ENCODE measurements at regions not wholly inside any gene's neighbourhood (a gene's known extent, or its start where the extent isn't known, plus 50 kb on each side); places are given as distances from the start of the nearest gene placed in this dataset.
"Not testable (repeated sequence)": the region's sequence is repeated elsewhere in the genome, so short reads cannot be mapped to it uniquely, and the experiment has no call there.

DNA sequence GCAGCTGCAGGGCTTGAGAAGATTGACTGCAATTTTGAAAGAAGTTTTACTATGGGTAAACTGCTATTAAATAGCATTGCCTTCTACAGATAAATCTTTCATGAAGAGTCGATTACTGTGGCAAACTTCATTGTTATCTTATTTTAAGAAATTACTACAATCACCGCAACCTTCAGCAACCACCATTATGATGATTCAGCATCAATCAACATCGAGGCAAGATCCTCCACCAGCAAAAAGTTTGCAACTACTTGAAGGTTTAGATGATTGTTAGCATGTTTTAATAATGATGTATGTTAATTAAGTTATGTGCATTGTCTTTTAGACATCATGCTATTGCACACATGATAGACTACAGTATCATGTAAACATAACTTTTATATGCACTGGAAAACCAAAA is 1511.0 kb downstream of the FSTL5 start:
- no peaks in the 10 kb centered on the region for H3K4me1 ChIP-seq
- no peak for TF ChIP-seq Cebpa-rat (IDR thresholded peaks at IDR 0.05)
- H3K36me3 ChIP-seq, result no peaks in the 10 kb centered on the region
- no peak overlapping the region for H3K4me2 ChIP-seq
- H3K4me3 ChIP-seq, result no peak overlapping the region
- no peaks in the 10 kb centered on the region for H3K27me3 ChIP-seq
- no peaks in the 10 kb centered on the region for H3K9me3 ChIP-seq
- no peak overlapping the region for H3K27ac ChIP-seq
- no peak overlapping the region for H3K9ac ChIP-seq
- H4K20me1 ChIP-seq, result no peaks in the 10 kb centered on the region

DNA sequence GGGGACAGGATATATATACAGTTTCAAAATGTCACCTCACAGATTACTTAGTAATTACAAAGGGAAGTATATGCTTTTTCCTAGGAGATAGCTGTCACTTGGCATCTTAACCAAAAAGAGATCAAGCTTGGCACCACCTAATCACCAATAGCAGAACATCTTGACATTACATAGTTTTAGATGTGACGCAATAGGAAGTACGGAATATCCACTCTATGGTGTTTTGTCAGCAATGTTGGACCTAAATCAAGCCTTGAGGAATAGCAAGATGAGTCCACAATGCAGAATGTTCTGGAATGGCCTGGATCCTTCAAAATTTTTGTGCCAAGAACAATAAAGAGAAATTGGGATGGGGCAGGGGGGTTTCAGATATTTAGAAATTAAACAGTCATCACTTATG is 1488.2 kb downstream of the FSTL5 start:
- Histone ChIP-seq H3K36me3 (no peaks in the 10 kb centered on the region), H3K27ac (no peak overlapping the region), H3K4me3 (no peak overlapping the region), H3K27me3 (no peaks in the 10 kb centered on the region), H4K20me1 (no peaks in the 10 kb centered on the region), H3K9me3 (no peaks in the 10 kb centered on the region), H3K9ac (no peak overlapping the region), H3K4me2 (no peak overlapping the region), H3K4me1 (no peaks in the 10 kb centered on the region)
- TF ChIP-seq Cebpa-rat (IDR thresholded peaks at IDR 0.05), result no peak

DNA sequence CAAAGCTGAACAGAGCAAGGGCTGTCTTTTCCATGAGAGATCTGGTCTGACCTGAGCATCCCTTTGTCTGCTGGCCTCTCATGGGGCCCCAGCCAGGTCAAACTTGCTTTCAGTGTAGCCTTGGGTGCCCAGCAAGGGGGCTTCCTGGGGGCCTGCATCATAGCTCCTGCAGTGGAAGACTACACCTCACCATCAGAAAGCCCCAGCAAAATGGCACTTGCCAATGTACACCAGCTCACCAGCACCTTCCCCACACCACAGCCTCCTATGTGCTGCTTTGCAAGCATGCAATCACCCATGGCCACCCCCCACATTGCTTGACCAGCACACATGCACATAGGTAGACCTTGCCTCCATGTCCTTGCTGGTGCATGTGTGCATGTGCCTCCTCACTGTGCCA is 1478.1 kb downstream of the FSTL5 start:
- Histone ChIP-seq H3K27ac (no peak overlapping the region), H3K36me3 (no peaks in the 10 kb centered on the region), H3K4me1 (no peaks in the 10 kb centered on the region), H4K20me1 (no peaks in the 10 kb centered on the region), H3K4me2 (no peak overlapping the region), H3K4me3 (no peak overlapping the region), H3K9me3 (no peaks in the 10 kb centered on the region), H3K9ac (no peak overlapping the region), H3K27me3 (no peaks in the 10 kb centered on the region)
- TF ChIP-seq Cebpa-rat (IDR thresholded peaks at IDR 0.05), result no peak

DNA sequence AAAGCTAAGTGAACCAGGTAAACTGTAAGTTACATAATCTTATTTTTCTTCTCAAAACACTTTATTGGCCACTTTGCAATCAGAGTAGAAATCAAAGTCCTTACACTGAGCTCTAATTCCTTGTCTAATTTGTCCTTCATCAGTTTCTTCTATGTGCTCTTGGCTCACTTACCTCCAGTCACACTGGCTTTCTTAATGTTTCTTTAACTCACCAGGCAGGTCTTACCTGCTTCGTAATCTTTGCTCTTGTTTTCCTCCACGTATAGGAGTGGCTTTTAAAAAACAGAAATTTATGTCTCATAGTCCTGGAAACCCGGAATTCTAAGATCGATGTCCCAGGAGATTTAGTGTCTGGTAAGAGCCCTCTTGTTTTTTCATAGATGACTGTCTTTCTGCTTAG is 1462.1 kb downstream of the FSTL5 start:
- H3K9me3 ChIP-seq, result no peaks in the 10 kb centered on the region
- H3K4me3 ChIP-seq, result no peak overlapping the region
- no peak for TF ChIP-seq Cebpa-rat (IDR thresholded peaks at IDR 0.05)
- no peaks in the 10 kb centered on the region for H3K27me3 ChIP-seq
- no peaks in the 10 kb centered on the region for H3K4me1 ChIP-seq
- H3K4me2 ChIP-seq, result no peak overlapping the region
- no peak overlapping the region for H3K9ac ChIP-seq
- H3K36me3 ChIP-seq, result no peaks in the 10 kb centered on the region
- no peaks in the 10 kb centered on the region for H4K20me1 ChIP-seq
- H3K27ac ChIP-seq, result no peak overlapping the region

DNA sequence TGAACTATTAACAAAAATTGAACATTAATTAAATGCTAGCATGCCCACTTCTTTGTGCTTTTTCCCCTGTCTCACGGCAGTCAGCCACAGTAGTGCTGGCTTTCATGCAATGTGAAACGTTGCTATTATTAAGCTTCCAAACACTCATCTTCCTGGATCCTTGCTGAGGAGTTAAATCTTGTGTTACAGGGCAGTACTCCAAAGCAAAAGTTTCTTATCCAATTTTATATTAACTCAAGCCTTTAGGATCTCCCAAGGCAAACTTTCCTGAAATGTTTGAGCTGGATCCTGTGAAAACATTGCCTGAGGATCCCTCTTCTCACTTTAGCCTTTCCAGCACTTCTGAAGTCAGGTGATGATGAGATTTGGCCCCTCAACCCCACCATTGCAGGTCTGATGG is 1454.8 kb downstream of the FSTL5 start:
- Histone ChIP-seq H3K4me1 (no peaks in the 10 kb centered on the region), H3K9ac (no peak overlapping the region), H3K9me3 (no peaks in the 10 kb centered on the region), H3K27me3 (no peaks in the 10 kb centered on the region), H3K4me3 (no peak overlapping the region), H3K36me3 (no peaks in the 10 kb centered on the region), H3K27ac (no peak overlapping the region), H4K20me1 (no peaks in the 10 kb centered on the region), H3K4me2 (no peak overlapping the region)
- no peak for TF ChIP-seq Cebpa-rat (IDR thresholded peaks at IDR 0.05)

DNA sequence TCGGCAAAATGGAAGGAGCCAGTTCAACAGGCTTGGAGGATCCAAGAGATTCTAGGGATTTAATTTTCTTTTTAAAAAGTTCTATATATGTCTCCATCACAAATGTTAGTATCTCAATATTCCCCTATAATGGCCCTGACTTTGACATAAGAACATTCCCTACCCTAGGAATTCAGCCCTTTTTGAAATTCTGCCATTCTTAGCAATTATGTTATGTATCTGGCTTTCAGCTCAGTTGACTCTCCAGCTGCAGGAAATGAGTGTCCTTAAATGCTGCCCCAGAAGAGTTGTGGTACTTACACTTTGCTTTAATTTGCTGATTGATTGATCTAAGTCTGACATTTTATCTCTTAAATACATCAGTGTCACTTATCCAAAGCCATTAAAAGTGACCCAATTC is 1454.3 kb downstream of the FSTL5 start:
- Histone ChIP-seq H3K27me3 (no peaks in the 10 kb centered on the region), H3K9me3 (no peaks in the 10 kb centered on the region), H3K36me3 (no peaks in the 10 kb centered on the region), H3K4me3 (no peak overlapping the region), H3K4me1 (no peaks in the 10 kb centered on the region), H4K20me1 (no peaks in the 10 kb centered on the region), H3K4me2 (no peak overlapping the region), H3K9ac (no peak overlapping the region), H3K27ac (no peak overlapping the region)
- TF ChIP-seq Cebpa-rat (IDR thresholded peaks at IDR 0.05), result no peak

DNA sequence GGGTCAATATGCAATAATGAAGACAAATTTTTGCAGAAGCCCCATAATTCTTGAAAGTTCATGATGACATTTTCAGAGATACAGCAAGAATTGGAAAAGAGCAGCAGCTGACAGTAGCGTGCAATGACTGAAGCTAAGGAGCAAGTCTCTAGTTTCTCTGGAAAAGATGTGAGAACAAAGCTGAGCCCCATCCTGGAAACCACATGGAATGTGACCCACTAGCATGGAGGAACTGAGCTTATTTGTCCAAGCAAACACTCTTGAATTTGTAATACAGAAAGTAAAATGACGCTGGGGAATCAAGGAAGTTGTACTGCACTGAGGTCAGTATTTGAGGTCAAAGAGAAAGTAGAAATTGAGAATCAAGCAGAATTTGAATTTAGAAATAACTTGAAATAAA is 1447.2 kb downstream of the FSTL5 start:
- no peaks in the 10 kb centered on the region for H3K4me1 ChIP-seq
- H4K20me1 ChIP-seq, result no peaks in the 10 kb centered on the region
- no peak for TF ChIP-seq Cebpa-rat (IDR thresholded peaks at IDR 0.05)
- no peaks in the 10 kb centered on the region for H3K36me3 ChIP-seq
- H3K9me3 ChIP-seq, result no peaks in the 10 kb centered on the region
- no peak overlapping the region for H3K4me2 ChIP-seq
- no peak overlapping the region for H3K27ac ChIP-seq
- no peak overlapping the region for H3K9ac ChIP-seq
- no peak overlapping the region for H3K4me3 ChIP-seq
- no peaks in the 10 kb centered on the region for H3K27me3 ChIP-seq

DNA sequence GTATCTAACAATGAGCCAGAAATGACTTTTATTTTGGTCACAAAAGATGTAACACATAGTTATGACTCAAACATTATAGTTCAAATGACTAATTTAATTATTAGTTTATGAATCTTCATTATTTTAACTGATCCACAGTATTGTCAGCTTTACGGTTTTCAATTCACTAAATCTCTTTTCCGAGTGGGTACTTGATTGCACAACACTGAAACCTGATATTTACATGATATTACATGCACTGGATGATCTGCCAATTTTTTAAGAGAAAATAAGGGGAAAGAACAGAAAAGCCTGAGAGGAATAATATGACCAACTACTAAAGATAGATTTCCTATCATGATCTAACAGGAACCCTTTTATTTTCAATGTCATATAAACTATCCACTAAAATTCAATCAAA is 1446.0 kb downstream of the FSTL5 start:
- Histone ChIP-seq H3K27me3 (no peaks in the 10 kb centered on the region), H3K4me2 (no peak overlapping the region), H3K4me1 (no peaks in the 10 kb centered on the region), H3K27ac (no peak overlapping the region), H3K36me3 (no peaks in the 10 kb centered on the region), H4K20me1 (no peaks in the 10 kb centered on the region), H3K9ac (no peak overlapping the region), H3K4me3 (no peak overlapping the region), H3K9me3 (no peaks in the 10 kb centered on the region)
- no peak for TF ChIP-seq Cebpa-rat (IDR thresholded peaks at IDR 0.05)

DNA sequence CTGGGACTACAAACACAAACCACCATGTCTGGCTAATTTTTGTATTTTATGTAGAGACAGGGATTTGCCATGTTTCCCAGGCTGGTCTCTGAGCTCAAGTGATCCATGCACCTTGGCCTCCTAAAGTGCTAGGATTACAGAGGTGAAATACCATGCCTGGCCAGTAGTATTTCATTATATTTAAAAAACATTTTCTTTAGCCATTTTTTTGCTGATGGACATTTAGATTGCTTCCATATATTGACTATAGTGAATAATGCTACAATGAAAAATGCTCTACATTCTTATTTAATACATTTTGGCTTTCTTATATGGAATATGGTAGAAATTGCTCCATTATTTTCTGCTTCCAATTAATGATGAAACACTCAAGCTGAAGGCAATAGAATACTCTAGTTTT is 1439.7 kb downstream of the FSTL5 start:
- Histone ChIP-seq H3K4me3 (no peak overlapping the region), H3K9me3 (no peaks in the 10 kb centered on the region), H3K36me3 (no peaks in the 10 kb centered on the region), H3K9ac (no peak overlapping the region), H4K20me1 (no peaks in the 10 kb centered on the region), H3K4me1 (no peaks in the 10 kb centered on the region), H3K27me3 (no peaks in the 10 kb centered on the region), H3K4me2 (no peak overlapping the region), H3K27ac (no peak overlapping the region)
- TF ChIP-seq Cebpa-rat (IDR thresholded peaks at IDR 0.05), result no peak

DNA sequence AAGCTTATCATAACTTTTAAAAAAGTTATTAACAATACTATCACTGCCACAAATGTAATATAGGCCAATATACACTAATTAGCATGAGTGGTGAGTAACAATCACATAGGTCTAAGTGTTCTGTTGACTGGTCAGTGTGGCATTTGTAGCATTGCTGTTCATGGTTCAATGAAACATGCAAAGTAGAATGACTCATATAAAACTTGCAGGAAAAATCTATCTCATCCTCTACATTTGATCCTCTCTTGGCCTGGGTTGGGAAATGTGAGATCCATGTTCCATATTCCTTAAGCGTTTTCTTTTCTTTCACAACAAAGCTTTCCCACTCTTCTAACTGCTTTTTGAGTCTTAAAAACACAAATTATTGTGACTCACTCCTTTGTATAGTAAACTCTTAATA is 1418.7 kb downstream of the FSTL5 start:
- no peaks in the 10 kb centered on the region for H3K9me3 ChIP-seq
- no peaks in the 10 kb centered on the region for H3K36me3 ChIP-seq
- H3K27me3 ChIP-seq, result no peaks in the 10 kb centered on the region
- H3K4me1 ChIP-seq, result no peaks in the 10 kb centered on the region
- H4K20me1 ChIP-seq, result no peaks in the 10 kb centered on the region
- H3K4me2 ChIP-seq, result no peak overlapping the region
- H3K9ac ChIP-seq, result no peak overlapping the region
- no peak overlapping the region for H3K4me3 ChIP-seq
- no peak overlapping the region for H3K27ac ChIP-seq
- TF ChIP-seq Cebpa-rat (IDR thresholded peaks at IDR 0.05), result no peak

DNA sequence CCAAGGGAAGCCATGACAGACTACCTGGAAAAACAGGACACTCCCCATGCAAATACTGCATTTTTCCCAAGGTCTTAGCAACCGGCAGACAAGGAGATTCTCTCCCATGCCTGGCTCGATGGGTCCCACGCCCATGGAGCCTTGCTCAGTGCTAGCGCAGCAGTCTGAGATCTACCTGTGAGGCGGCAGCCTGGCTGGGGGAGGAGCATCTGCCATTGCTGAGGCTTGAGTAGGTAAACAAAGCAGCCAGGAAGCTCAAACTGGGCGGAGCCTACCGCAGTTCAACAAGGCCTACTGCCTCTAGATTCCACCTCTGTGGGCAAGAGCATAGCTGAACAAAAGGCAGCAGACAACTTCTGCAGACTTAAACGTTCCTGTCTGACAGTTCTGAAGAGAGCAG is 1417.2 kb downstream of the FSTL5 start:
- H3K27me3 ChIP-seq, H3K36me3 ChIP-seq, H3K9ac ChIP-seq, H3K27ac ChIP-seq, H3K9me3 ChIP-seq, H3K4me1 ChIP-seq, H3K4me3 ChIP-seq, H4K20me1 ChIP-seq, H3K4me2 ChIP-seq: not testable (repeated sequence)

All from BLaER1 (cell line).